A673 (cell line): ENCODE measurements at regions not wholly inside any gene's neighbourhood (a gene's known extent, or its start where the extent isn't known, plus 50 kb on each side); places are given as distances from the start of the nearest gene placed in this dataset.

Experiments
- CTCF ChIP-seq: fragments of 300-800, 200-600 bp; sonication (generic); conservative IDR thresholded peaks from 2 replicates; pipeline ENCODE4 v1.5.1; 2017; ENCODE audit warnings: low read depth, mild to moderate bottlenecking, antibody characterized with exemption, low read length, moderate library complexity, mixed read lengths
- EZH2 ChIP-seq: fragments of 200-600 bp; sonication (generic); IDR thresholded peaks from 2 replicates; pipeline ENCODE4 v1.6.1; 2017; ENCODE audit warnings: borderline replicate concordance, low read depth, mild to moderate bottlenecking, mixed read lengths, antibody characterized with exemption, low read length; ENCODE audit not compliant: poor library complexity, severe bottlenecking

- TF ChIP-seq CTCF = no peak
- TF ChIP-seq EZH2 = no peak
Observed at GRCh38 chr2:6067806-6068205, 375.6 kb downstream of the SOX11 start.
